A673 (cell line): ENCODE measurements at regions not wholly inside any gene's neighbourhood (a gene's known extent, or its start where the extent isn't known, plus 50 kb on each side); places are given as distances from the start of the nearest gene placed in this dataset.

Experiments used
- EZH2 ChIP-seq: fragments of 200-600 bp; sonication (generic); IDR thresholded peaks from 2 replicates; pipeline ENCODE4 v1.6.1; 2017; ENCODE audit warnings: borderline replicate concordance, low read depth, mild to moderate bottlenecking, mixed read lengths, antibody characterized with exemption, low read length; ENCODE audit not compliant: poor library complexity, severe bottlenecking
- TF ChIP-seq, protein P1 (sequence below): fragments of 300-800, 200-600 bp; sonication (generic); conservative IDR thresholded peaks from 2 replicates; pipeline ENCODE4 v1.5.1; 2017; ENCODE audit warnings: low read depth, mild to moderate bottlenecking, antibody characterized with exemption, low read length, moderate library complexity, mixed read lengths

DNA sequence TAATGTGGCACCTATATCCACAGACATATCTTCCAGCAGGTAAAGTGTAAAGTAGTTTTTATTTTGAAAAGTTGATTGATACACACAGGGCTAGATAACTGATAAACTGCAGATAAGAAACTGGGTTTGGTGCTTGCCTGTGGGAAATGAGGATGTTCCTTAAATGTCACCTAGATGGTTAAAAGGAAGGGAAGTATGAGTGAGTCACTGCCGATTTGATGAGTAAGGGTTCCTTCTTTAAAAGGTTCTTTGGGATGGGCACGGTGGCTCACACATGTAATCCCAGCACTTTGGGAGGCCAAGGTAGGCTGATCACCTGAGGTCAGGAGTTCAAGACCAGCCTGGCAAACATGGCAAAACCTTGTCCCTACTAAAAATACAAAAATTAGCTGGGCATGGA, 73.8 kb upstream of the FRY start:
- TF ChIP-seq, protein P1, sequence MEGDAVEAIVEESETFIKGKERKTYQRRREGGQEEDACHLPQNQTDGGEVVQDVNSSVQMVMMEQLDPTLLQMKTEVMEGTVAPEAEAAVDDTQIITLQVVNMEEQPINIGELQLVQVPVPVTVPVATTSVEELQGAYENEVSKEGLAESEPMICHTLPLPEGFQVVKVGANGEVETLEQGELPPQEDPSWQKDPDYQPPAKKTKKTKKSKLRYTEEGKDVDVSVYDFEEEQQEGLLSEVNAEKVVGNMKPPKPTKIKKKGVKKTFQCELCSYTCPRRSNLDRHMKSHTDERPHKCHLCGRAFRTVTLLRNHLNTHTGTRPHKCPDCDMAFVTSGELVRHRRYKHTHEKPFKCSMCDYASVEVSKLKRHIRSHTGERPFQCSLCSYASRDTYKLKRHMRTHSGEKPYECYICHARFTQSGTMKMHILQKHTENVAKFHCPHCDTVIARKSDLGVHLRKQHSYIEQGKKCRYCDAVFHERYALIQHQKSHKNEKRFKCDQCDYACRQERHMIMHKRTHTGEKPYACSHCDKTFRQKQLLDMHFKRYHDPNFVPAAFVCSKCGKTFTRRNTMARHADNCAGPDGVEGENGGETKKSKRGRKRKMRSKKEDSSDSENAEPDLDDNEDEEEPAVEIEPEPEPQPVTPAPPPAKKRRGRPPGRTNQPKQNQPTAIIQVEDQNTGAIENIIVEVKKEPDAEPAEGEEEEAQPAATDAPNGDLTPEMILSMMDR: no peak
- no peak for TF ChIP-seq EZH2
